ENCODE measurements at regions not wholly inside any gene's neighbourhood (a gene's known extent, or its start where the extent isn't known, plus 50 kb on each side); places are given as distances from the start of the nearest gene placed in this dataset.

DNA sequence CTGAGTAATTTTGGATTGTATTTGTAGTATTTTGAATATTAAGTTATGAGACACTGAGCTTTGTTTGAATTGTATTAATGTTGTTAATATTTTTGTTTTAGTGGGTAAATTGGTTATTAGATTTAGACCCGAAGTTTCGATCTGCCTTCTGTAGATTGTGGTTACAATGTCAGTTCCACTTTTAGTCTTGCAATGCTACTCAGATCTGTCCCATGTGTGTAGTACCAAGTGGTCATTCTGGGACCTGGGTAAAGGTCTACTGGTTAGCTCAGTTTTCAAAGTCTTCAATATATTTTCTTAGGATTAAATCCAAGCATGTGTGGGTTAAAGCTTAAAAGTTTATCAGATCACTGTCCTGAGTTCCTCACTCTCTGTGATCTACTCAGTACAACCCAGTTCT is 346.5 kb upstream of the PROX1 start:
- no peak overlapping the region for H3K27ac Mint-ChIP-seq
- no peaks in the 10 kb centered on the region for H3K27me3 Mint-ChIP-seq
- CTCF ChIA-PET, result no interaction called here
- H3K4me3 Mint-ChIP-seq, result no peak overlapping the region
- no peak for DNase-seq
- H3K4me1 Mint-ChIP-seq, result no peaks in the 10 kb centered on the region
- no peaks in the 10 kb centered on the region for H3K36me3 Mint-ChIP-seq
- H3K9me3 Mint-ChIP-seq, result no peaks in the 10 kb centered on the region

DNA sequence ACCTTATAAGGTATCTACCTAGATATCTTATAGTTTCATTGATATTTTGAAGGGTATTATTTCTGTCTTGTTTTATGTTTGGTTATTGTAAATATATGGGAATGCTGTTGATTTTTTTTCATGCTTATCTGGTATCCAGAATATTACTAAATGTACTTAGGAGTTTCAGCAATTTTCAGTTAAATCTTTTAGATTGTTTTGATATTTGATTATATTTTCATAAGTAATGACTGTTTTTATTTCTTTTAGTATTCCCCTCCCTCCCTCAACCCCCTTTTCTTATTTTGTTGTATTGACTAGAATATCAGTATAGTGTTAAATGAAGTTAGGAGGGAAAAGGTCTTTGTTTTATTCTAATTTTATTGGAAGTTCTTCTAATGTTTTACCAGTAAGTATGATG is 344.4 kb upstream of the PROX1 start:
- no peaks in the 10 kb centered on the region for H3K27me3 Mint-ChIP-seq
- no peaks in the 10 kb centered on the region for H3K9me3 Mint-ChIP-seq
- no peaks in the 10 kb centered on the region for H3K36me3 Mint-ChIP-seq
- no peak overlapping the region for H3K27ac Mint-ChIP-seq
- no peaks in the 10 kb centered on the region for H3K4me1 Mint-ChIP-seq
- CTCF ChIA-PET, result no interaction called here
- DNase-seq, result no peak
- H3K4me3 Mint-ChIP-seq, result no peak overlapping the region

DNA sequence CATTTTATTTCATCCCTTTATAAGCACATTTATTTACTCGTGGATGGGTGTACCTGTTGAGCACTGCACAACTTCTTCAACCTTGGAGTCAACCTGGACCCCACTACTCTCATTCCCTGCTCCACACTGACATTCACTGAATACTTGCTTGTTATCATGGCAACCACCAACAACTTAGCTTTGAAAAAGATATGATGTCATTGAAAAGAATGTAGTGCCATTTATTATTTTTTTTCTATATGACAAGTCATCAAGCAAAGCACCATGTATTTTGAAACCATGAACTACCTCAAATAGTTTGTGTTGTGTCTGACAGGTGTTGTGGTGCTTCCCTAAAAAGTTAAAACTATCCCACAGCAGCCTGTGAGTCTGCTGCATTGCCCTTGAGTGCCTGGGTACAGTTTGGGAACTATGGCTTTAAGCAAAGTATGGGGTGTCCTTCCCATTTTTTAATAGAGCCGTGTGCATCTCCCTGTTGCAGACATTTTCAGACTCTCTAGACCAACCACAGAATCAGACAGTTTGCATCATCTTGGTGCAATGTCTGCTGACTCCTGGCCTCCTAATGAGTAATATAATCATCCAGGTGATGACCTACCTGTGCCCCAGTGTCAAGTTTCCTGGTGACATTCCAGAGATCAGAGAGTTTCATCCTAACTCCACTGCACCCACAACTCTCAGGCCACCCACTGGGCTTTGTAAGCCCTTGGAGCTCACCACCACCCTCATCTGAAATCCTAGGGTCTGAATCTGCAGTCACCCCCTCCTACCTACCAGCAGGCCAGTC is 339.7 kb upstream of the PROX1 start:
- Mint-ChIP-seq H3K9me3 (no peaks in the 10 kb centered on the region), H3K36me3 (no peaks in the 10 kb centered on the region), H3K27me3 (peaks cover 3% of the 10 kb centered on the region), H3K27ac (no peak overlapping the region), H3K4me3 (no peak overlapping the region), H3K4me1 (no peaks in the 10 kb centered on the region)
- no peak for DNase-seq
- CTCF ChIA-PET, result no interaction called here

- Mint-ChIP-seq H3K27ac (no peak overlapping the region), H3K36me3 (no peaks in the 10 kb centered on the region), H3K9me3 (no peaks in the 10 kb centered on the region), H3K4me1 (no peaks in the 10 kb centered on the region), H3K27me3 (peaks cover 3% of the 10 kb centered on the region), H3K4me3 (no peak overlapping the region)
- CTCF ChIA-PET, result no interaction called here
- DNase-seq, result no peak
Observed at GRCh38 chr1:213649373-213649772, 338.4 kb upstream of the PROX1 start.

DNA sequence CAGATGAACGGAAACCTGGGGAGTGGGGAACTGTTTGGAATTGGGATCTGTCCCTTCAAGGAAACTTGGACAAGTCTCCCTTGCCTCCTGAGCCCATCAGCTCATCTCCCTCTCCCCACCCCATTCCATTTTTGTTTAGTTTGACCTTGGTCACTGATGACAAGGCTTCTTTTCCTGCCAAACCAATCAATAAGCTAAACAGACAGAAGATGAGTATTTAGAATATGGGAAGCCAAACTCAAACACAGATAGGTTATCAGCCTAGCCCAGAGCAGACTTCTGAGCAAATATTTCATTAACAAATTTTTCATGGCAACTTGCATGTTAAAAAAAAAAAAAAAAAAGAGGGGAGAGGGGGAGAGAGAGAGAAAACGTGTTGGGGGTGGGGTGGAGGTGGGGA is 337.2 kb upstream of the PROX1 start:
- no peak for DNase-seq
- Mint-ChIP-seq H3K4me3 (no peak overlapping the region), H3K27ac (no peak overlapping the region), H3K27me3 (peaks cover 3% of the 10 kb centered on the region), H3K4me1 (no peaks in the 10 kb centered on the region), H3K9me3 (no peaks in the 10 kb centered on the region), H3K36me3 (no peaks in the 10 kb centered on the region)
- CTCF ChIA-PET, result no interaction called here

- no peaks in the 10 kb centered on the region for H3K9me3 Mint-ChIP-seq
- no peak overlapping the region for H3K27ac Mint-ChIP-seq
- peaks cover 3% of the 10 kb centered on the region for H3K27me3 Mint-ChIP-seq
- CTCF ChIA-PET, result no interaction called here
- no peak for DNase-seq
- no peaks in the 10 kb centered on the region for H3K36me3 Mint-ChIP-seq
- H3K4me3 Mint-ChIP-seq, result no peak overlapping the region
- H3K4me1 Mint-ChIP-seq, result no peaks in the 10 kb centered on the region
Observed at GRCh38 chr1:213651077-213651476, 336.7 kb upstream of the PROX1 start.

GRCh38 chr1:213652109-213652508 is 335.7 kb upstream of the PROX1 start:
- DNase-seq, result no peak
- Mint-ChIP-seq H3K27me3 (peaks cover 3% of the 10 kb centered on the region), H3K4me1 (no peaks in the 10 kb centered on the region), H3K27ac (no peak overlapping the region), H3K36me3 (no peaks in the 10 kb centered on the region), H3K9me3 (no peaks in the 10 kb centered on the region), H3K4me3 (no peak overlapping the region)
- CTCF ChIA-PET, result no interaction called here

DNA sequence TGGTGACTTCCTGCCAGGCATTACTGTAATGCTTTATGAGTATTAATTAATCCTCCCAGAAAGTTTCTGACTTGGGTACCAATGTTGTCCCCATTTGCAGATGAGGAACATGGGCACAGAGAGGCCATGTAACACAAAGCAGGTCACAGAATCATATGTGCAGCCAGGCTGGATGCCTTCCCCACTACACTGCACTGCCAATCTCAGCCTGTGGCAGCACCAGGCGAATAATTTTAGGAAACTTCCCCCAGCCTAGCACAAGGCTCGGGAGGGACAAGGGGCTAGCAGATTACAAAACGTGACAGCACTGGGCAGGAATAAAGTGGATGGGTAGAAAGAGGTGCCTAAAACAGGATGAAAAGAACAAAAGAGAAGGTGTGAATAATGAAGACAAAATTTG is 331.7 kb upstream of the PROX1 start:
- no peaks in the 10 kb centered on the region for H3K9me3 Mint-ChIP-seq
- no peaks in the 10 kb centered on the region for H3K36me3 Mint-ChIP-seq
- DNase-seq, result no peak
- H3K4me1 Mint-ChIP-seq, result no peaks in the 10 kb centered on the region
- CTCF ChIA-PET, result no interaction called here
- no peak overlapping the region for H3K27ac Mint-ChIP-seq
- H3K27me3 Mint-ChIP-seq, result peaks cover 3% of the 10 kb centered on the region
- H3K4me3 Mint-ChIP-seq, result no peak overlapping the region

- no peaks in the 10 kb centered on the region for H3K36me3 Mint-ChIP-seq
- H3K4me3 Mint-ChIP-seq, result no peak overlapping the region
- H3K4me1 Mint-ChIP-seq, result no peaks in the 10 kb centered on the region
- DNase-seq, result no peak
- H3K27me3 Mint-ChIP-seq, result peaks cover 3% of the 10 kb centered on the region
- no peak overlapping the region for H3K27ac Mint-ChIP-seq
- H3K9me3 Mint-ChIP-seq, result no peaks in the 10 kb centered on the region
- CTCF ChIA-PET, result no interaction called here
Observed at GRCh38 chr1:213656503-213656902, 331.3 kb upstream of the PROX1 start.

DNA sequence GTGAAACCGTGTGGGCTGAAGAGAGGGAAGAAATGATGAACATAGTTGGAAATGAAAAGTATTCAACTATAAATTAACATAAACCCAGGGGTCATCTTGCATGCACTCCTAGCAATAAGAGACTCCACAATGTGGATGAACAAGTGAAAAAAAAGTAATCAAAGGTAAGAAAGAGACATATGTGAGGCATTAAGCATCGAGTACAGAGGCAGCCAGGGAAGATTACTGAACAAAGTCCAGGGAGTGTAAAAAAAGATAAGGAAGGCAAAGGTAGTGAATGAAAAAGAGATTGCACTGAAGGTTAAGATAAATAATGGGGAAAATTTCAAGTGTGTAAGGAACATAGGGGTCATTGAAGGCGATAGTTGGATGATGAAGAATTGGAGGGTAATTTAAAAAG is 330.8 kb upstream of the PROX1 start:
- no peaks in the 10 kb centered on the region for H3K9me3 Mint-ChIP-seq
- H3K36me3 Mint-ChIP-seq, result no peaks in the 10 kb centered on the region
- no peaks in the 10 kb centered on the region for H3K4me1 Mint-ChIP-seq
- H3K27me3 Mint-ChIP-seq, result peaks cover 3% of the 10 kb centered on the region
- H3K27ac Mint-ChIP-seq, result no peak overlapping the region
- no peak for DNase-seq
- CTCF ChIA-PET, result no interaction called here
- no peak overlapping the region for H3K4me3 Mint-ChIP-seq

- no peak overlapping the region for H3K4me3 Mint-ChIP-seq
- H3K4me1 Mint-ChIP-seq, result no peaks in the 10 kb centered on the region
- H3K36me3 Mint-ChIP-seq, result no peaks in the 10 kb centered on the region
- H3K9me3 Mint-ChIP-seq, result no peaks in the 10 kb centered on the region
- DNase-seq, result no peak
- CTCF ChIA-PET, result no interaction called here
- no peak overlapping the region for H3K27ac Mint-ChIP-seq
- no peaks in the 10 kb centered on the region for H3K27me3 Mint-ChIP-seq
Observed at GRCh38 chr1:213657879-213658278, 329.9 kb upstream of the PROX1 start.

- no peaks in the 10 kb centered on the region for H3K27me3 Mint-ChIP-seq
- no peaks in the 10 kb centered on the region for H3K9me3 Mint-ChIP-seq
- no peak overlapping the region for H3K27ac Mint-ChIP-seq
- H3K4me3 Mint-ChIP-seq, result no peak overlapping the region
- H3K4me1 Mint-ChIP-seq, result no peaks in the 10 kb centered on the region
- H3K36me3 Mint-ChIP-seq, result no peaks in the 10 kb centered on the region
- CTCF ChIA-PET, result no interaction called here
- no peak for DNase-seq
Observed at GRCh38 chr1:213658457-213658856, 329.3 kb upstream of the PROX1 start.

- Mint-ChIP-seq H3K4me3 (no peak overlapping the region), H3K27ac (no peak overlapping the region), H3K36me3 (no peaks in the 10 kb centered on the region), H3K9me3 (no peaks in the 10 kb centered on the region), H3K4me1 (no peaks in the 10 kb centered on the region), H3K27me3 (peaks cover 3% of the 10 kb centered on the region)
- no peak for DNase-seq
- CTCF ChIA-PET, result no interaction called here
Observed at GRCh38 chr1:213659580-213660547, 327.9 kb upstream of the PROX1 start.

- peaks cover 3% of the 10 kb centered on the region for H3K27me3 Mint-ChIP-seq
- no peaks in the 10 kb centered on the region for H3K9me3 Mint-ChIP-seq
- H3K4me3 Mint-ChIP-seq, result no peak overlapping the region
- no peak overlapping the region for H3K27ac Mint-ChIP-seq
- CTCF ChIA-PET, result no interaction called here
- no peaks in the 10 kb centered on the region for H3K36me3 Mint-ChIP-seq
- H3K4me1 Mint-ChIP-seq, result no peaks in the 10 kb centered on the region
- DNase-seq, result no peak
Observed at GRCh38 chr1:213661302-213661701, 326.5 kb upstream of the PROX1 start.

DNA sequence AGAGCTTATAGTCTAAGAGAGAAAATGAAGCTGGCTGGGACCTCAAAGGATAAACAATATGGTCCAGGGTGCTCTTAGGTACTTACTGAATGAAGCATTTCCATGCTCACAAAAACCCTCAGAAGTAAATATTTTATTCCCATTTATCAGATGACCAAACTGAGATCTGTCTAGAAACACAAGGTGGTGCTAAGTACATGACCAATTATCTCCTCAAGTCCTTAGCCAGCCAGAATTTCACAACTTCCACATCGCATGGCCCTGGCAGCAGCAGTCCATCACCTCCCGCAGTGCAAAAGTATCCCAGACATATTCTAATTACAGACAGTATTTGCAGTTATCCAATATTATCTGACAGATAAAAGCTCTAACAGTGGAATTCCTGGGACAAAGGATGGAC is 321.7 kb upstream of the PROX1 start:
- H3K36me3 Mint-ChIP-seq, result no peaks in the 10 kb centered on the region
- CTCF ChIA-PET, result no interaction called here
- H3K4me1 Mint-ChIP-seq, result peaks cover 12% of the 10 kb centered on the region

More for the DNA sequence above, 321.7 kb upstream of the PROX1 start:
- H3K4me3 Mint-ChIP-seq, result no peak overlapping the region
- peaks cover 3% of the 10 kb centered on the region for H3K27me3 Mint-ChIP-seq
- H3K9me3 Mint-ChIP-seq, result no peaks in the 10 kb centered on the region
- H3K27ac Mint-ChIP-seq, result no peak overlapping the region
- DNase-seq, result no peak

Measured in activated naive CD4-positive, alpha-beta T cell treated with anti-CD3 and anti-CD28 coated beads, Interleukin-2, amount 10 ng/mL, durations not matched to agents 7 days and 5 days (primary cell).